Testis (tissue), 2 donors: ENCODE measurements at regions not wholly inside any gene's neighbourhood (a gene's known extent, or its start where the extent isn't known, plus 50 kb on each side); places are given as distances from the start of the nearest gene placed in this dataset.

Experiments used
- DNase-seq: peaks from one replicate; pipeline ENCODE4 v3.0.0-alpha.2; 2019
- H3K27ac ChIP-seq, 2 donors: fragments of 200-600 bp; sonication (generic); one replicate each; pipeline ENCODE4 v1.5.1; 2019
- H3K27me3 ChIP-seq: fragments of 200-600 bp; sonication (generic); one replicate; pipeline ENCODE4 v1.5.1; 2019
- H3K36me3 ChIP-seq: fragments of 200-600 bp; sonication (generic); one replicate; pipeline ENCODE4 v1.5.1; 2017; ENCODE audit warnings: low read depth; ENCODE audit errors: missing control alignments
- H3K4me1 ChIP-seq: fragments of 200-600 bp; sonication (generic); one replicate; pipeline ENCODE4 v1.5.1; 2019
- H3K4me3 ChIP-seq, 2 donors: fragments of 200-600 bp; sonication (generic); one replicate each; pipeline ENCODE4 v1.5.1; 2017 to 2019
- H3K9me3 ChIP-seq: fragments of 200-600 bp; sonication (generic); one replicate; pipeline ENCODE4 v1.5.1; 2017
- POLR2A ChIP-seq: fragments of 450-650 bp; IDR thresholded peaks from one replicate; pipeline ENCODE4 v1.6.1; 2017; ENCODE audit warnings: antibody characterized with exemption, mild to moderate bottlenecking, moderate library complexity
- WGBS, 2 donors: methylation state at CpG; one replicate each; pipeline ENCODE4 v1.1.5; 2018; 5-methylcytosine and 5-hydroxymethylcytosine counted together
- intact Hi-C: fragments of 100-400 bp; cut with DNase I; formaldehyde crosslinking; loops from one replicate; pipeline ENCODE4 v1.15.1; 2023; ENCODE audit warnings: low total_unique reads
- TF ChIP-seq, protein P1 (sequence below), 3 experiments: fragments of 450-650 bp in 2 of 3; fragments of 200-600 bp in 1 of 3; sonication (generic) in 1 of 3; IDR thresholded peaks; one replicate each; pipeline ENCODE4 v1.5.1; 2016 to 2019; ENCODE audit warnings: antibody characterized with exemption in 3 of 3, mild to moderate bottlenecking in 2 of 3, moderate library complexity in 1 of 3

DNA sequence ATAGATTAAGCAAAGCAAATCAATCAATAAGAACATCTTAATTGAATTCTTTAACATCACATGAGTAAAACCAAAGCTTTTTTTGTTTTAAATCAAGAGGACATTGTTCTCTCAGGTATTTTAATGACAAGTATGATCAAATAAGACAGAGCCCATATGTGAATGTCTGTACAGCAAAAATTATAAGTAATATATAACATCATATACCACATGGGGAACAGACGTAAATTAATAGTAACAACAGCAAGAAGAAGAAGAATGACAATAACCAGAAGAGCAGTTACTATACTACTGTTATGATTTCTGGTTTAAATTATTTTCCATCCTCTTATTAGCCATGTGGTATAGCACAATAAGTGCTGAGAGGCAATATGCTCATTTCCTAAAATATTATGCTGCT lies 335.5 kb downstream of the ADAMTS20 start:
- H3K36me3 ChIP-seq: no peaks in the 10 kb centered on the region
- DNase-seq: no peak
- H3K4me3 ChIP-seq: no peak overlapping the region
- H3K9me3 ChIP-seq: no peaks in the 10 kb centered on the region
- no peak for TF ChIP-seq POLR2A
- TF ChIP-seq, protein P1, sequence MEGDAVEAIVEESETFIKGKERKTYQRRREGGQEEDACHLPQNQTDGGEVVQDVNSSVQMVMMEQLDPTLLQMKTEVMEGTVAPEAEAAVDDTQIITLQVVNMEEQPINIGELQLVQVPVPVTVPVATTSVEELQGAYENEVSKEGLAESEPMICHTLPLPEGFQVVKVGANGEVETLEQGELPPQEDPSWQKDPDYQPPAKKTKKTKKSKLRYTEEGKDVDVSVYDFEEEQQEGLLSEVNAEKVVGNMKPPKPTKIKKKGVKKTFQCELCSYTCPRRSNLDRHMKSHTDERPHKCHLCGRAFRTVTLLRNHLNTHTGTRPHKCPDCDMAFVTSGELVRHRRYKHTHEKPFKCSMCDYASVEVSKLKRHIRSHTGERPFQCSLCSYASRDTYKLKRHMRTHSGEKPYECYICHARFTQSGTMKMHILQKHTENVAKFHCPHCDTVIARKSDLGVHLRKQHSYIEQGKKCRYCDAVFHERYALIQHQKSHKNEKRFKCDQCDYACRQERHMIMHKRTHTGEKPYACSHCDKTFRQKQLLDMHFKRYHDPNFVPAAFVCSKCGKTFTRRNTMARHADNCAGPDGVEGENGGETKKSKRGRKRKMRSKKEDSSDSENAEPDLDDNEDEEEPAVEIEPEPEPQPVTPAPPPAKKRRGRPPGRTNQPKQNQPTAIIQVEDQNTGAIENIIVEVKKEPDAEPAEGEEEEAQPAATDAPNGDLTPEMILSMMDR (IDR thresholded peaks at IDR 0.05): no peak
- no peak overlapping the region for H3K27ac ChIP-seq
- H3K27me3 ChIP-seq: no peaks in the 10 kb centered on the region
- intact Hi-C loops: no loop called here
- H3K4me1 ChIP-seq: no peaks in the 10 kb centered on the region
- WGBS, 2 donors: 82 to 92% methylated on average over 1 of the region's 1 CpG

GRCh38 chr12:43214166-43214565 lies 337.8 kb downstream of the ADAMTS20 start:
- Histone ChIP-seq H3K27me3 (no peaks in the 10 kb centered on the region), H3K27ac (no peak overlapping the region), H3K9me3 (no peaks in the 10 kb centered on the region), H3K4me3 (no peak overlapping the region), H3K4me1 (peaks cover 4% of the 10 kb centered on the region), H3K36me3 (no peaks in the 10 kb centered on the region)
- no peak for DNase-seq
- 88 to 97% methylated on average over 5 of the region's 5 CpGs for WGBS, 2 donors
- intact Hi-C loops: no loop called here
- TF ChIP-seq POLR2A: no peak
- TF ChIP-seq, protein P1 (IDR thresholded peaks at IDR 0.05): no peak

GRCh38 chr12:43213608-43214007 lies 338.4 kb downstream of the ADAMTS20 start:
- Histone ChIP-seq H3K27ac (no peak overlapping the region), H3K4me3 (no peak overlapping the region), H3K27me3 (no peaks in the 10 kb centered on the region), H3K4me1 (peaks cover 4% of the 10 kb centered on the region), H3K9me3 (no peaks in the 10 kb centered on the region), H3K36me3 (no peaks in the 10 kb centered on the region)
- WGBS, 2 donors: 91 to 97% methylated on average over 3 of the region's 3 CpGs
- TF ChIP-seq POLR2A: no peak
- TF ChIP-seq, protein P1 (IDR thresholded peaks at IDR 0.05): no peak
- intact Hi-C loops: no loop called here
- DNase-seq: no peak

DNA sequence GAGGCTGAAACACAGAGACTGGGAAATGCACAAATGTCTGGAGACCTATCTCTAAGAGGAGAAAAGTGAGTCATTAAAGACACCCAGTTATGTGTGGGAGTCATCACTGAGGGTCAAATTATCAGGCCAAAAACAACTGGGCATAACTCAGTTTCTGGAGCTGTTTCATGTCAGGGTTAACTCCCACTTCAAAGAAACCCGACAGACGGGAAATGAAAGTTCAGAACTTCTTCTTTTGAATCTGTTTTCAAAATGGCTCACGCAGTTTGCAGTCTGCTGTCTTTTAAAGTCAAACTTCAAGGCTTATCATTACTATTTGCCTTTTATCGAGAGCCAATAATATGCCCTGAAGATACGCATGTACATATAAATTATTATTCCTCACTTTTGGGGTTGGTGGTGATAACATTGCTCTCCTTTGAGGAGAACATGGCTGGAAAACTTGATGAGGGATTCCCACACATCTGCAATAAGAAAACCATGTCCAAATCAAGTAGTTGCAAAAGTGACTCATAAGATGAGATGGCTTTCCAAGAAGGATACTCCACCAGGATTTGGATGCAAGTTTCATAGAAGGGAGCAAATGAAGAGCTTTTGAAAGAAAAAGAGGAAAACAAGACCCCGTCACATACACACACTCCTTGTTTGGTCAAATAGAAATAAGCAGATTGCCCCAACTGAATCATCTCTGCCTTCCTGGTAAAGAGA lies 341.4 kb downstream of the ADAMTS20 start:
- no peak for DNase-seq
- Histone ChIP-seq H3K36me3 (no peaks in the 10 kb centered on the region), H3K27me3 (no peaks in the 10 kb centered on the region), H3K27ac (no peak overlapping the region), H3K4me3 (no peak overlapping the region), H3K9me3 (no peaks in the 10 kb centered on the region), H3K4me1 (peaks cover 4% of the 10 kb centered on the region)
- 40 to 47% methylated on average over 6 of the region's 6 CpGs for WGBS, 2 donors
- TF ChIP-seq, protein P1 (IDR thresholded peaks at IDR 0.05): no peak
- TF ChIP-seq POLR2A: no peak
- intact Hi-C loops: no loop called here

DNA sequence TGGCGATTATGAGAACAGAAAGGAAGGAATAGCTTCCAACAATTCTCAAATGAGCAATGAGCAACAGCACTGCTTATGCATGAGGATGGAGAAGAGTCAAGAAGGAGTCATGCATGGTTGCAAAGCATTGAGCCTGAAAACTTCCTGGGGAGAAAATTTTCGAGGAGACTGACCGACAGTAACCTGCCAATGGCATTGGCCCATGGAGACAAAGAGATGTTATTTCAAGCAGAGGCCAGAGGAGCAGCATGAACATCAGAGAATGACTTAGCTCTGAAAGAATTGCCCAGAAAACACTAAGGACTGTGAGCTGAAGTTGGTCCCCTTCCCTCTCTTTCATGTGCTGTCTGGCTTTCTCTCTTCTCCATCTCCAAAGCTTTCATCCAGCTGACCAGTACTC lies 343.4 kb downstream of the ADAMTS20 start:
- Histone ChIP-seq H3K4me1 (peaks cover 4% of the 10 kb centered on the region), H3K36me3 (no peaks in the 10 kb centered on the region), H3K27me3 (no peaks in the 10 kb centered on the region), H3K4me3 (no peak overlapping the region), H3K9me3 (no peaks in the 10 kb centered on the region), H3K27ac (no peak overlapping the region)
- DNase-seq: no peak
- 76 to 90% methylated on average over 3 of the region's 3 CpGs for WGBS, 2 donors
- intact Hi-C loops: no loop called here
- TF ChIP-seq POLR2A: no peak
- TF ChIP-seq, protein P1 (IDR thresholded peaks at IDR 0.05): no peak
